ENCODE measurements at regions not wholly inside any gene's neighbourhood (a gene's known extent, or its start where the extent isn't known, plus 50 kb on each side); places are given as distances from the start of the nearest gene placed in this dataset.

GRCh38 chr17:52653014-52653413, 494.5 kb upstream of the CA10 start:
- no peak for TF ChIP-seq CTCF (conservative IDR thresholded peaks at IDR 0.05 in 1 of 2, IDR thresholded peaks at IDR 0.05 in 1 of 2; ENCODE audit: extremely low read depth in 1 of 2, insufficient read depth in 1 of 2, low read depth in 1 of 2, low read length in 2 of 2)
- no peak for TF ChIP-seq EZH2 (IDR thresholded peaks at IDR 0.05; ENCODE audit: borderline replicate concordance, low read length)

Data from mammary epithelial cell (primary cell).